Sigmoid colon (tissue), 6 donors: ENCODE measurements at regions not wholly inside any gene's neighbourhood (a gene's known extent, or its start where the extent isn't known, plus 50 kb on each side); places are given as distances from the start of the nearest gene placed in this dataset.

ENCODE experiments used
- DNase-seq: peaks from one replicate; pipeline ENCODE4 v3.0.0-alpha.2; 2019
- H3K27ac ChIP-seq, 4 donors: fragments of 200-600 bp; sonication (generic); one replicate each; pipeline ENCODE4 v1.5.1; 2016 to 2019; ENCODE audit warnings: mild to moderate bottlenecking in 1 of 4
- H3K27me3 ChIP-seq, 3 donors: fragments of 200-600 bp; sonication (generic); one replicate each; pipeline ENCODE4 v1.5.1; 2019; ENCODE audit warnings: mild to moderate bottlenecking in 1 of 3
- H3K36me3 ChIP-seq, 4 donors: fragments of 200-600 bp; sonication (generic); one replicate each; pipeline ENCODE4 v1.5.1; 2016 to 2019
- H3K4me1 ChIP-seq, 4 donors: fragments of 200-600 bp; sonication (generic); one replicate each; pipeline ENCODE4 v1.5.1; 2017 to 2019
- H3K4me3 ChIP-seq, 4 donors: fragments of 200-600 bp; sonication (generic); one replicate each; pipeline ENCODE4 v1.5.1; 2017 to 2019; ENCODE audit warnings: mild to moderate bottlenecking in 2 of 4, moderate library complexity in 1 of 4
- H3K9me3 ChIP-seq, 4 donors: fragments of 200-600 bp in 3 of 4; sonication (generic) in 3 of 4; one replicate each; pipeline versions ENCODE4 v1.5.1 to v1.6.1; 2013 to 2019
- EP300 ChIP-seq, 4 donors: sonication (generic); formaldehyde crosslinking; IDR thresholded peaks; one replicate each; pipeline ENCODE4 v1.6.1; 2017; ENCODE audit warnings: antibody characterized with exemption in 4 of 4
- POLR2A ChIP-seq, 2 donors: fragments of 450-650 bp; IDR thresholded peaks; one replicate each; pipeline ENCODE4 v1.6.1; 2016; ENCODE audit warnings: antibody characterized with exemption in 2 of 2, mild to moderate bottlenecking in 2 of 2, moderate library complexity in 2 of 2
- POLR2AphosphoS5 ChIP-seq, 4 donors: sonication (generic); formaldehyde crosslinking; IDR thresholded peaks; one replicate each; pipeline ENCODE4 v1.6.1; 2017; ENCODE audit warnings: antibody characterized with exemption in 4 of 4
- WGBS, 2 donors: extraction: QIAGEN DNeasy Blood & Tissue Kit; methylation state at CpG; one replicate each; pipeline ENCODE4 v1.1.7; 2013; 5-methylcytosine and 5-hydroxymethylcytosine counted together
- intact Hi-C: fragments of 100-400 bp; cut with DNase I; formaldehyde crosslinking; loops from one replicate; pipeline ENCODE4 v1.15.1; 2023
- TF ChIP-seq, protein P1 (sequence below), 4 experiments: fragments of 450-650 bp in 3 of 4; fragments of 200-600 bp in 1 of 4; IDR thresholded peaks; one replicate each; pipeline ENCODE4 v1.5.1; 2016 to 2019; ENCODE audit warnings: antibody characterized with exemption in 4 of 4, mild to moderate bottlenecking in 3 of 4, moderate library complexity in 2 of 4
- donor health status: healthy with polysubstance abuse.
- donor health status: healthy.

DNA sequence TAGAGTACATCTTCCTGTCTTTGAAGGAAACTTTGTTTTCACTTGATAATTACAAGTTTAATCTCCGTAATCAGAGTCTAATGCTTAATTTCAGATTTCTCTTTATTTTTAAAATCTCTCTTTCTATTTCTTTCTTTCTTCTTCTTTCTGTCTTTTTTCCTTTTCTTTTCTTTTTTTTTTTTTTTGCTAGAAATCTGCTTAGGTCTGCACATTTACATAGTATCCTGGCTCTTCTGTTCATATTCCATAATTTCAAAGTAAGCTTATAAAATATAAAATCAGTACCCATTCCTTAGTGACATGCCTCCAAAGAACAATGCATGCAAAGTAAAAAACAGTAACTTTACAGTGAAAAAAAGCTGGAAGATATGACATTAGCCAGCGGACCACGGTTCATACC is 601.7 kb upstream of the VSTM2A start:
- H3K9me3 ChIP-seq: peaks cover 0 to 8% (median 0%) of the 10 kb centered on the region in 4 donors
- no peaks in the 10 kb centered on the region for H3K36me3 ChIP-seq
- no peak for DNase-seq
- no peaks in the 10 kb centered on the region for H3K27me3 ChIP-seq
- intact Hi-C loops: no loop called here
- TF ChIP-seq POLR2AphosphoS5 (IDR thresholded peaks at IDR 0.05) (no peak), POLR2A (IDR thresholded peaks at IDR 0.05) (no peak), EP300 (IDR thresholded peaks at IDR 0.05) (no peak)
- TF ChIP-seq, protein P1, sequence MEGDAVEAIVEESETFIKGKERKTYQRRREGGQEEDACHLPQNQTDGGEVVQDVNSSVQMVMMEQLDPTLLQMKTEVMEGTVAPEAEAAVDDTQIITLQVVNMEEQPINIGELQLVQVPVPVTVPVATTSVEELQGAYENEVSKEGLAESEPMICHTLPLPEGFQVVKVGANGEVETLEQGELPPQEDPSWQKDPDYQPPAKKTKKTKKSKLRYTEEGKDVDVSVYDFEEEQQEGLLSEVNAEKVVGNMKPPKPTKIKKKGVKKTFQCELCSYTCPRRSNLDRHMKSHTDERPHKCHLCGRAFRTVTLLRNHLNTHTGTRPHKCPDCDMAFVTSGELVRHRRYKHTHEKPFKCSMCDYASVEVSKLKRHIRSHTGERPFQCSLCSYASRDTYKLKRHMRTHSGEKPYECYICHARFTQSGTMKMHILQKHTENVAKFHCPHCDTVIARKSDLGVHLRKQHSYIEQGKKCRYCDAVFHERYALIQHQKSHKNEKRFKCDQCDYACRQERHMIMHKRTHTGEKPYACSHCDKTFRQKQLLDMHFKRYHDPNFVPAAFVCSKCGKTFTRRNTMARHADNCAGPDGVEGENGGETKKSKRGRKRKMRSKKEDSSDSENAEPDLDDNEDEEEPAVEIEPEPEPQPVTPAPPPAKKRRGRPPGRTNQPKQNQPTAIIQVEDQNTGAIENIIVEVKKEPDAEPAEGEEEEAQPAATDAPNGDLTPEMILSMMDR (IDR thresholded peaks at IDR 0.05): no peak
- no peak overlapping the region for H3K27ac ChIP-seq
- no peaks in the 10 kb centered on the region for H3K4me1 ChIP-seq
- 93% methylated on average over 3 of the region's 3 CpGs for WGBS, 2 donors
- H3K4me3 ChIP-seq: no peak overlapping the region

DNA sequence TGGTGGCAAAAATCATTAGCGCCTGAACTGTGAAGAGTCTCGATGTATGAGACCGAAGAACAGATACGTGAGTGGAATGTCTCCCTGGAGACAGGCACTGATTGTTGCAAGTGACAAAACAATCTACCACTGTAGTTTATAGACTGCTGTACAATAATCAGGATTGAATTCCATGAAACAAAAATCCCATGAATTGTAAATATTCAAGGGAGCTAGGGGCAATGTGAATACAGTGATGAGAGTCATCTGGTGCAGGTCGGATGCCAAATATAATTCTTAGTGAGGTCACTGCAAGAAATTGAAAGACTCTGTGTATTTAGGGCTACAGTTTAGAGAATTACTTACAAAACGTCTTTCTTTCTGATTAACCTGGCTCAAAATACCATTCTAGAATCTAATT is 594.4 kb upstream of the VSTM2A start:
- H3K4me3 ChIP-seq: no peak overlapping the region
- no peak for TF ChIP-seq EP300 (IDR thresholded peaks at IDR 0.05)
- TF ChIP-seq, protein P1 (IDR thresholded peaks at IDR 0.05): no peak
- H3K27ac ChIP-seq: no peak overlapping the region
- DNase-seq: no peak
- H3K27me3 ChIP-seq: no peaks in the 10 kb centered on the region
- WGBS, 2 donors: 64 to 76% methylated on average over 6 of the region's 6 CpGs
- intact Hi-C loops: no loop called here
- H3K4me1 ChIP-seq: no peaks in the 10 kb centered on the region
- no peaks in the 10 kb centered on the region for H3K36me3 ChIP-seq
- peaks cover 0 to 8% (median 0%) of the 10 kb centered on the region in 4 donors for H3K9me3 ChIP-seq

DNA sequence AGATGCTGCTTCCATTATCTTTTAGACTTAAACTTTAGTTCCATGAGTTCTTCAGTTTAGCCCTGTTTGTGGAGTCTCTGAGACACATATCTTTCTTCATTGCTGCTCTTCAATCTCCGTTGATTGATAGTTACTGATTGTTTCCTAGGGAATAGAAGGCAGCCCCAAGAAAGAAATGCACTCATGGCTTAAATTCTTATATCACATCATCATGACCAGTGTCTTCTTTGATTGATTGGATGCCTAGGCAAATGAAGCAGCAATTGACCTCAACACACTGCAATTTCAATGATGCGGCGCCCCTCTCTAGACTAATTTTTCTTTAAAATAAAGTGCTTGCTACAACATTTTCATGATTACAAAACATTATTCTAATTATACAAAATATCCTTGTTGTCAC is 576.5 kb upstream of the VSTM2A start:
- H3K4me1 ChIP-seq: no peaks in the 10 kb centered on the region
- H3K27me3 ChIP-seq: no peaks in the 10 kb centered on the region
- no peak overlapping the region for H3K27ac ChIP-seq
- H3K4me3 ChIP-seq: no peak overlapping the region
- peaks cover 0 to 9% (median 0%) of the 10 kb centered on the region in 4 donors for H3K9me3 ChIP-seq
- TF ChIP-seq POLR2A (IDR thresholded peaks at IDR 0.05) (no peak), POLR2AphosphoS5 (IDR thresholded peaks at IDR 0.05) (no peak), EP300 (IDR thresholded peaks at IDR 0.05) (no peak)
- TF ChIP-seq, protein P1 (IDR thresholded peaks at IDR 0.05): no peak
- WGBS, 2 donors: 92 to 93% methylated on average over 3 of the region's 3 CpGs
- no peaks in the 10 kb centered on the region for H3K36me3 ChIP-seq
- no peak for DNase-seq
- intact Hi-C loops: no loop called here

DNA sequence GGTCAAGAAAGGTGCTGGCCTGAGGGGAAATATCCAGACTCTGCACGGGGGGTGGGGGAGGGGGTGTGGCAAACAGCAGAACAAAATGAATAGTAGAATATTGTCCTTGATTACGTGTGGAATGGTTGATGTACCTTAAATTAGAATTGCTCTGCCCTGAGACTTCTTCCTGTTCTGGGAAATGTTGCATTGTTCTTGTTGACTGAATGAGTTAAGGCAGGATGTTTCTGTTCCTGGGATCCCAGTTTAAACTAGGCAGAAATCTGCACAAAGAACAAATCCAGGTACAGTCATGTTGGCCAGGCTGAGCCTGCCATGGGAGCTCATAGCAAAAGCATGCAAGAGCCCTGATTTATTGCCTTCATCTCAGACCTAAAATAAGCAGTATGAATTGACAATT is 558.7 kb upstream of the VSTM2A start:
- no peak overlapping the region for H3K4me3 ChIP-seq
- no peak for DNase-seq
- intact Hi-C loops: no loop called here
- H3K27me3 ChIP-seq: no peaks in the 10 kb centered on the region
- no peak overlapping the region for H3K27ac ChIP-seq
- H3K4me1 ChIP-seq: no peaks in the 10 kb centered on the region
- H3K36me3 ChIP-seq: no peaks in the 10 kb centered on the region
- TF ChIP-seq POLR2AphosphoS5 (IDR thresholded peaks at IDR 0.05): no peak
- no peak for TF ChIP-seq EP300 (IDR thresholded peaks at IDR 0.05)
- TF ChIP-seq, protein P1 (IDR thresholded peaks at IDR 0.05): no peak
- no peak for TF ChIP-seq POLR2A (IDR thresholded peaks at IDR 0.05)
- H3K9me3 ChIP-seq: peaks cover 0 to 12% (median 0%) of the 10 kb centered on the region in 4 donors
- WGBS, 2 donors: 43 to 59% methylated on average over 2 of the region's 2 CpGs

DNA sequence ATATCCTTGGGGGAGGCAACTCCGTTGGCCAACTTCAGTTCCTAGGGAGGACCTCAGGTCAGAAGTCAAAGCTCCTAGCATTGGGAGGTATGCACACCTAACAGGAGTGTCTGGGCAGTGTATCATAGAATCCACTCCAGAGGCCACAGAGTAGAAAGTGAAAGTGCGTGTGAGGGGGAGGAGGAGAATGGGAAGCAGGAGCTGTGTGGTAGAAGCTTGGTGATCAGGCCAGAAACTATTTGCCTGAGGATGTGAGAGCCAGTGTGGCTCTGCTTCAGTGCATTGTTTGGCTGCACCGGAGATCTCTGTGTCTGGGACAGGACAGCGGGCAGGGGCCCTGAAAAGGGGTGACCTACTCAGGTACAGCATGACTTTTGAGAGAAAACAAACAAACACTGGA is 557.4 kb upstream of the VSTM2A start:
- intact Hi-C loops: no loop called here
- no peak for DNase-seq
- Histone ChIP-seq H3K4me3 (no peak overlapping the region), H3K9me3 (peaks cover 0 to 12% (median 0%) of the 10 kb centered on the region in 4 donors), H3K27ac (no peak overlapping the region), H3K4me1 (no peaks in the 10 kb centered on the region), H3K36me3 (no peaks in the 10 kb centered on the region), H3K27me3 (no peaks in the 10 kb centered on the region)
- WGBS, 2 donors: 73 to 86% methylated on average over 4 of the region's 4 CpGs
- TF ChIP-seq EP300 (IDR thresholded peaks at IDR 0.05) (no peak), POLR2AphosphoS5 (IDR thresholded peaks at IDR 0.05) (no peak), POLR2A (IDR thresholded peaks at IDR 0.05) (no peak)
- TF ChIP-seq, protein P1 (IDR thresholded peaks at IDR 0.05): no peak
